ENCODE measurements at regions not wholly inside any gene's neighbourhood (a gene's known extent, or its start where the extent isn't known, plus 50 kb on each side); places are given as distances from the start of the nearest gene placed in this dataset.

DNA sequence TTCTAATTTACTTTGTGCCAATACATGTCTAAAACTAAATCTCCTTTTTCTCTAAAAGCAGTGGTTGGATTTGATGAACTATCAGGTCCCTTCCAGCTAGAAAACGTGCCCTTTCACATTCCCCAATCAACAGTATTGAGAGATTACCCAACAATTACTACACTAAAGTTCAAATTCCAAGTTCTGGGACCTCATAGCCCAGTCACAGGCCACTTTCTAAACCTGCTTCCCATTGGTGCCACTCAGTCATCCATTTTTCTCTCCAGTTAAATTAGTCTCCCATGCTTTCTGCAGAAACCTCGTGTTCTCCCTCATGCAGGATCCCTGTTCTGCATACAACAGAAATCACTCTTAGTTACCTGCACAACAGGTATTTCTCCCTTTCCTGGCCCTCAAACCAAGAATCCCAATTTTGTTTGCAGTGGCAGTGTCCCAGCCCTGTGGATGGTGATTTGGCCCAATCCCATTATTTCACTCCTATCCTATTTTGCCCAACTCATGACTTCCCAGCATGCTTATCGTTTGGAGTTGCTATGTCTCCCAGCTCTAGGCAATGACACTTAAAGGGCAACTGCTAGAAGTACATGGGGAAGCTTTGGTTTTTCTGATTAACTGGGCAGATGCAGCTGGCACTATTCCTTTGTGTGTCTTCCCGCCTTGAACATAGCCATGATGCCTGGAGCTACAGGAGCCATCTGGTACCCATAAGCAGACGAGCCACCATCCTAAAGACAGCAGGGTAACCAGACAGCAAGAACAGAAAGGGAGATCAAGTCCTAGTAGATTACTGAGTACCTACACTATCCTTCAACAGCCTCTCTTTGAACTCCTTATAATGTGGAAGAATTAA, 224.2 kb downstream of the MINAR1 start:
- no peak for TF ChIP-seq POLR2A (IDR thresholded peaks at IDR 0.05)
- TF ChIP-seq, protein P1, sequence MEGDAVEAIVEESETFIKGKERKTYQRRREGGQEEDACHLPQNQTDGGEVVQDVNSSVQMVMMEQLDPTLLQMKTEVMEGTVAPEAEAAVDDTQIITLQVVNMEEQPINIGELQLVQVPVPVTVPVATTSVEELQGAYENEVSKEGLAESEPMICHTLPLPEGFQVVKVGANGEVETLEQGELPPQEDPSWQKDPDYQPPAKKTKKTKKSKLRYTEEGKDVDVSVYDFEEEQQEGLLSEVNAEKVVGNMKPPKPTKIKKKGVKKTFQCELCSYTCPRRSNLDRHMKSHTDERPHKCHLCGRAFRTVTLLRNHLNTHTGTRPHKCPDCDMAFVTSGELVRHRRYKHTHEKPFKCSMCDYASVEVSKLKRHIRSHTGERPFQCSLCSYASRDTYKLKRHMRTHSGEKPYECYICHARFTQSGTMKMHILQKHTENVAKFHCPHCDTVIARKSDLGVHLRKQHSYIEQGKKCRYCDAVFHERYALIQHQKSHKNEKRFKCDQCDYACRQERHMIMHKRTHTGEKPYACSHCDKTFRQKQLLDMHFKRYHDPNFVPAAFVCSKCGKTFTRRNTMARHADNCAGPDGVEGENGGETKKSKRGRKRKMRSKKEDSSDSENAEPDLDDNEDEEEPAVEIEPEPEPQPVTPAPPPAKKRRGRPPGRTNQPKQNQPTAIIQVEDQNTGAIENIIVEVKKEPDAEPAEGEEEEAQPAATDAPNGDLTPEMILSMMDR (IDR thresholded peaks at IDR 0.05) = no peak
- no peak overlapping the region for H3K27ac ChIP-seq
- no peak for DNase-seq
- H3K36me3 ChIP-seq = no peaks in the 10 kb centered on the region
- no peak overlapping the region for H3K4me3 ChIP-seq
- H3K4me1 ChIP-seq = no peaks in the 10 kb centered on the region
- H3K27me3 ChIP-seq = peaks cover 0 to 5% (median 0%) of the 10 kb centered on the region in 9 donors
- intact Hi-C loops (cut with DNase I) = no loop called here
- WGBS, 4 donors = 64 to 73% (median 69%) methylated on average over 5 of the region's 5 CpGs
- peaks cover 0 to 7% (median 0%) of the 10 kb centered on the region in 12 donors for H3K9me3 ChIP-seq
- no peak for ATAC-seq

DNA sequence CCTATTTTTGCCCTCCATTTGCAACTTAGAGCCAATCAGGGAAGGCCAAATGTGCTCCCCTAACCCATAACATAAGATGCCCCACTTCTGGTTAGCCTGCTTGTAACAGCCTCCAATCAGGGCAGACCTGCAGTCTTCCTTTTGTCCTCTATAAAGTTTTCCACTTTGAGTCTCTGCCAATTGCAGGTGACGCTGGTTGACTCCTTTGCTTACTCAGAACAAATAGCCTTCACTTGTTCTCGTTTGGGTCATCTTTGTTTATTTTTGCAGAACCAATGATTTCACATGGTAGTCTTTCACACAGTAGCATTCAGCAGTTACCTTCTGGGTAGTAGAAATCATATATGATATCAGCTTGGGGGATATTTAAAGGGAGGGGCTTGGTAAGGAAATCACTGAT, 225.6 kb downstream of the MINAR1 start:
- H3K9me3 ChIP-seq = peaks cover 0 to 7% (median 0%) of the 10 kb centered on the region in 12 donors
- 53 to 69% (median 66%) methylated on average over 2 of the region's 2 CpGs for WGBS, 4 donors
- intact Hi-C loops (cut with DNase I) = no loop called here
- TF ChIP-seq, protein P1 (IDR thresholded peaks at IDR 0.05) = no peak
- TF ChIP-seq POLR2A (IDR thresholded peaks at IDR 0.05) = no peak
- H3K27ac ChIP-seq = no peak overlapping the region
- ATAC-seq (no peak), DNase-seq (no peak)
- H3K4me3 ChIP-seq = no peak overlapping the region
- H3K4me1 ChIP-seq = no peaks in the 10 kb centered on the region
- H3K27me3 ChIP-seq = peaks cover 0 to 5% (median 0%) of the 10 kb centered on the region in 9 donors
- H3K36me3 ChIP-seq = no peaks in the 10 kb centered on the region

GRCh38 chr15:79659691-79660090, 227.6 kb downstream of the MINAR1 start:
- Histone ChIP-seq H3K27me3 (peaks cover 0 to 5% (median 0%) of the 10 kb centered on the region in 9 donors), H3K36me3 (no peaks in the 10 kb centered on the region), H3K9me3 (no peaks in the 10 kb centered on the region), H3K27ac (no peak overlapping the region), H3K4me1 (no peaks in the 10 kb centered on the region), H3K4me3 (no peak overlapping the region)
- DNase-seq (no peak), ATAC-seq (no peak)
- 74 to 82% (median 80%) methylated on average over 2 of the region's 2 CpGs for WGBS, 4 donors
- intact Hi-C loops (cut with DNase I) = loop anchor here in 1 of 10 donors (10.0 kb wide), 1 partner anchor 65 kb away; no protein-coding TSS in a partner anchor
- TF ChIP-seq, protein P1 (IDR thresholded peaks at IDR 0.05) = no peak
- no peak for TF ChIP-seq POLR2A (IDR thresholded peaks at IDR 0.05)

DNA sequence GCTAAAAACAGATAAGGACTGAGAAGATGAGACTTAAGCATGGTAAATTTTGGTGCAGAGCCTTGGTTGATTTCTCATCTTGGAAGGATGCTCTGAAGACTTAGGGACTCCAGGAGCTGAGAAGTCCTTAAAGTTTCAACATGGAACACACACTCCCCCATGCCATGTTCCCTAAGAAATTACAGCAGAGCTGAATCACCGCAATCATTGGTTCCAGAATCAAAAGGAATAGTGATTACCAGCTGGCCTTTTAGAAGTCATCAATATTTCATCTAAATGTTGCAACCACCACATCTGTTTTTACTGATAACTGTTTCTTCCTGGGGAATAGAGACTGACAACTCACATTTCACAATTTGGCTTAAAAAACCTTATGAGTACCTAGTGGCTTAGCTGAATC, 229.3 kb downstream of the MINAR1 start:
- Histone ChIP-seq H3K27ac (no peak overlapping the region), H3K9me3 (no peaks in the 10 kb centered on the region), H3K4me1 (no peaks in the 10 kb centered on the region), H3K36me3 (no peaks in the 10 kb centered on the region), H3K4me3 (no peak overlapping the region), H3K27me3 (peaks cover 0 to 5% (median 0%) of the 10 kb centered on the region in 9 donors)
- ATAC-seq = no peak
- intact Hi-C loops (cut with DNase I) = loop anchor here in 1 of 10 donors (10.0 kb wide), 1 partner anchor 63 kb away; no protein-coding TSS in a partner anchor
- no peak for DNase-seq
- no peak for TF ChIP-seq POLR2A (IDR thresholded peaks at IDR 0.05)
- TF ChIP-seq, protein P1 (IDR thresholded peaks at IDR 0.05) = no peak
- 87 to 100% (median 94%) methylated on average over 1 of the region's 1 CpG for WGBS, 4 donors
